ENCODE measurements at regions not wholly inside any gene's neighbourhood (a gene's known extent, or its start where the extent isn't known, plus 50 kb on each side); places are given as distances from the start of the nearest gene placed in this dataset.

DNA sequence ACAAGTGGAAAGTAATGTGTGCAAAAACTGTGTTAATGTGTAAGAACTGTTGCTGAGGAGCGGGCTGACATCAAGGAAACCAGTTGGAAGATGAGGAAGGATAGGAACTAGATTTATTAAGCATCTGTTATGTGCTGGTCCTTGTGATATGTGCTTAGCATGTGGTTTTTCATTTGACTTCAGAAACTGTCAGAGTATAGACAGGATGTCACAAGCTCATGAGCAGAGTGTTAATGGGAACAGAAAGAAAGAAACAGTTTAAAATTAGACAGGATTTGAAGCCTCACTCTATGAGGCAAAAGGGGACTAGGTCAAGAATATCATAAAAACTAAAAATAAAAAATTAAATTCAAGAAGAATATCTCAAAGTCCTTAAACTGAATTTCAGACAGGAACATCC lies 270.6 kb upstream of the DPPA4 start:
- TF ChIP-seq, protein P1, sequence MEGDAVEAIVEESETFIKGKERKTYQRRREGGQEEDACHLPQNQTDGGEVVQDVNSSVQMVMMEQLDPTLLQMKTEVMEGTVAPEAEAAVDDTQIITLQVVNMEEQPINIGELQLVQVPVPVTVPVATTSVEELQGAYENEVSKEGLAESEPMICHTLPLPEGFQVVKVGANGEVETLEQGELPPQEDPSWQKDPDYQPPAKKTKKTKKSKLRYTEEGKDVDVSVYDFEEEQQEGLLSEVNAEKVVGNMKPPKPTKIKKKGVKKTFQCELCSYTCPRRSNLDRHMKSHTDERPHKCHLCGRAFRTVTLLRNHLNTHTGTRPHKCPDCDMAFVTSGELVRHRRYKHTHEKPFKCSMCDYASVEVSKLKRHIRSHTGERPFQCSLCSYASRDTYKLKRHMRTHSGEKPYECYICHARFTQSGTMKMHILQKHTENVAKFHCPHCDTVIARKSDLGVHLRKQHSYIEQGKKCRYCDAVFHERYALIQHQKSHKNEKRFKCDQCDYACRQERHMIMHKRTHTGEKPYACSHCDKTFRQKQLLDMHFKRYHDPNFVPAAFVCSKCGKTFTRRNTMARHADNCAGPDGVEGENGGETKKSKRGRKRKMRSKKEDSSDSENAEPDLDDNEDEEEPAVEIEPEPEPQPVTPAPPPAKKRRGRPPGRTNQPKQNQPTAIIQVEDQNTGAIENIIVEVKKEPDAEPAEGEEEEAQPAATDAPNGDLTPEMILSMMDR (IDR thresholded peaks at IDR 0.05; ENCODE audit: low read depth, low read length, missing input control): no peak
- no peak for TF ChIP-seq HNF4G (IDR thresholded peaks at IDR 0.05)
- no peak for TF ChIP-seq EGR1 (IDR thresholded peaks at IDR 0.05; ENCODE audit: low read depth in 2 of 2)
- TF ChIP-seq TAF1 (conservative IDR thresholded peaks at IDR 0.05): no peak
- TF ChIP-seq MAX (IDR thresholded peaks at IDR 0.05): no peak
- no peak for TF ChIP-seq RAD21 (IDR thresholded peaks at IDR 0.05)
- no peak for TF ChIP-seq ATF3 (IDR thresholded peaks at IDR 0.05)
- TF ChIP-seq RXRA (IDR thresholded peaks at IDR 0.05): no peak
- no peak for TF ChIP-seq HNF4A (conservative IDR thresholded peaks at IDR 0.05)
- TF ChIP-seq NR2F2 (IDR thresholded peaks at IDR 0.05): no peak
- TF ChIP-seq, protein P2, sequence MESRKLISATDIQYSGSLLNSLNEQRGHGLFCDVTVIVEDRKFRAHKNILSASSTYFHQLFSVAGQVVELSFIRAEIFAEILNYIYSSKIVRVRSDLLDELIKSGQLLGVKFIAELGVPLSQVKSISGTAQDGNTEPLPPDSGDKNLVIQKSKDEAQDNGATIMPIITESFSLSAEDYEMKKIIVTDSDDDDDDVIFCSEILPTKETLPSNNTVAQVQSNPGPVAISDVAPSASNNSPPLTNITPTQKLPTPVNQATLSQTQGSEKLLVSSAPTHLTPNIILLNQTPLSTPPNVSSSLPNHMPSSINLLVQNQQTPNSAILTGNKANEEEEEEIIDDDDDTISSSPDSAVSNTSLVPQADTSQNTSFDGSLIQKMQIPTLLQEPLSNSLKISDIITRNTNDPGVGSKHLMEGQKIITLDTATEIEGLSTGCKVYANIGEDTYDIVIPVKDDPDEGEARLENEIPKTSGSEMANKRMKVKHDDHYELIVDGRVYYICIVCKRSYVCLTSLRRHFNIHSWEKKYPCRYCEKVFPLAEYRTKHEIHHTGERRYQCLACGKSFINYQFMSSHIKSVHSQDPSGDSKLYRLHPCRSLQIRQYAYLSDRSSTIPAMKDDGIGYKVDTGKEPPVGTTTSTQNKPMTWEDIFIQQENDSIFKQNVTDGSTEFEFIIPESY (IDR thresholded peaks at IDR 0.05): no peak
